ENCODE measurements at regions not wholly inside any gene's neighbourhood (a gene's known extent, or its start where the extent isn't known, plus 50 kb on each side); places are given as distances from the start of the nearest gene placed in this dataset.

DNA sequence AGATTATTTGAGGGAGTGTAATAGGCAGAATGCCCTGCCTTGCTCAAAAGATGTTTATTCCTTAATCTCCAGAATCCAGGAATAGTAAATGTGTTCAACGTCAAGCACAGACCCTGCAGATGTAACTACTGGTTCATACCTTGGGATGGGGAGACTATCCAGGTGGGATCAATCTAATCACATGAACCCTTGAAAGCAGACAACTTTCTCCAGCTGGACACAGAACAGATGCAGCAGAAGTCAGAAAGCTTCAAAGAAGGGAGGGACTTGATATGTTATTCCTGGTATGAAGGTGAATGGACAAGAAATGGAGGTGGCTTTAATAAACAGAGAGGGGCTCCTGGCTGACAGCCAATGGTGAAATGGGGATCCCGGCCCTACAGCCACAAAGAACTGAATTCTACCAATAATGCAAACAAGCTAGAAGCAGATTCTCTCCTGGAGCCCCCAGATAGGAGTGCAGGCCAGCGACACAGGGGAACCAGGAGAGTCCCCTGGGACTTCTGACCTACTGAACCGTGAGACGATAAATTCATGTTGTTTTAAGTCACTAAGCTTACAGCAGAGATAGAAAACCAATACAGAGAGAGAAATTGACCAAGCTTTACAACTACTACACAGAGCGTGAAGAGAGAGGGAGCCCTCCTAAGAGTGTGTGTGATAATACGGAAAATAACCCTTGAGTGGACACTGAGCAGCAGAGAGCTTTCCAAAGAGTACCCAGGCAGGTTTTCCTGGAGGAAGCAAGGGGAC lies 133.5 kb upstream of the TMEM132C start:
- peaks cover 5 to 9% of the 10 kb centered on the region in 2 experiments for H3K4me1 Mint-ChIP-seq
- Histone ChIP-seq H2AFZ (ENCODE audit: low read length) (no peak overlapping the region), H2BK15ac (ENCODE audit: low read depth, low read length) (no peak overlapping the region), H3K14ac (ENCODE audit: insufficient read depth, low read length) (no peak overlapping the region), H3K27ac (ENCODE audit: insufficient read length, low read depth, low read length) (no peak overlapping the region), H3K79me1 (ENCODE audit: insufficient read depth, low read depth, low read length, poor library complexity, severe bottlenecking) (no peaks in the 10 kb centered on the region), H3K23me2 (ENCODE audit: insufficient read length, low read depth, low read length, poor library complexity, severe bottlenecking) (no peaks in the 10 kb centered on the region), H3K79me2 (ENCODE audit: insufficient read depth, low read length) (no peaks in the 10 kb centered on the region), H3K27me3 (ENCODE audit: insufficient read depth, low read length) (no peaks in the 10 kb centered on the region), H3K18ac (ENCODE audit: insufficient read length, low read depth, low read length) (no peak overlapping the region), H3K56ac (ENCODE audit: insufficient read length, low read depth, low read length) (no peak overlapping the region), H3K4ac (ENCODE audit: low read depth, low read length) (no peak overlapping the region), H2BK5ac (ENCODE audit: insufficient read length, low read length) (no peak overlapping the region), H2BK20ac (ENCODE audit: low read depth, low read length, poor library complexity, severe bottlenecking) (no peak overlapping the region), H2BK12ac (ENCODE audit: insufficient read length, low read depth, low read length) (no peak overlapping the region), H4K20me1 (ENCODE audit: control insufficient read depth, insufficient read depth, insufficient read length) (no peaks in the 10 kb centered on the region), H4K91ac (ENCODE audit: insufficient read length, low read depth, low read length) (no peak overlapping the region), H3K9me3 (ENCODE audit: control insufficient read depth, low read depth, low read length) (no peaks in the 10 kb centered on the region), H2BK120ac (ENCODE audit: low read depth, low read length, poor library complexity, severe bottlenecking) (no peak overlapping the region), H3K4me1 (ENCODE audit: insufficient read depth, low read length) (no peaks in the 10 kb centered on the region), H4K8ac (replicated peaks; ENCODE audit: insufficient read length, low read depth, low read length) (no peak overlapping the region), H3K9ac (ENCODE audit: extremely low read depth, insufficient read length, low read length) (no peak overlapping the region), H3T11ph (ENCODE audit: low read length) (no peak overlapping the region), H2AK5ac (ENCODE audit: insufficient read length, low read length) (no peak overlapping the region), H4K5ac (ENCODE audit: insufficient read length, low read depth, low read length) (no peak overlapping the region), H3K23ac (ENCODE audit: insufficient read length, low read depth, low read length) (no peak overlapping the region), H3K4me2 (ENCODE audit: insufficient read depth, insufficient read length, low read length) (no peak overlapping the region)
- H3K36me3 Mint-ChIP-seq (ENCODE audit: insufficient read depth in 1 of 3, low read depth in 3 of 3) = peaks cover 0 to 8% (median 0%) of the 10 kb centered on the region in 3 experiments; a peak in 4 of 7 replicates
- H3K4me3 Mint-ChIP-seq = no peak overlapping the region
- peaks cover 2% of the 10 kb centered on the region; the same call in 1 of the 2 replicates for H3K27me3 Mint-ChIP-seq (ENCODE audit: low read depth)
- no peak overlapping the region for H3K27ac Mint-ChIP-seq
- H3K9me3 Mint-ChIP-seq = peaks cover 4 to 6% of the 10 kb centered on the region in 2 experiments; a peak in 3 of 5 replicates
- no peak for DNase-seq
- TF ChIP-seq, protein P1, sequence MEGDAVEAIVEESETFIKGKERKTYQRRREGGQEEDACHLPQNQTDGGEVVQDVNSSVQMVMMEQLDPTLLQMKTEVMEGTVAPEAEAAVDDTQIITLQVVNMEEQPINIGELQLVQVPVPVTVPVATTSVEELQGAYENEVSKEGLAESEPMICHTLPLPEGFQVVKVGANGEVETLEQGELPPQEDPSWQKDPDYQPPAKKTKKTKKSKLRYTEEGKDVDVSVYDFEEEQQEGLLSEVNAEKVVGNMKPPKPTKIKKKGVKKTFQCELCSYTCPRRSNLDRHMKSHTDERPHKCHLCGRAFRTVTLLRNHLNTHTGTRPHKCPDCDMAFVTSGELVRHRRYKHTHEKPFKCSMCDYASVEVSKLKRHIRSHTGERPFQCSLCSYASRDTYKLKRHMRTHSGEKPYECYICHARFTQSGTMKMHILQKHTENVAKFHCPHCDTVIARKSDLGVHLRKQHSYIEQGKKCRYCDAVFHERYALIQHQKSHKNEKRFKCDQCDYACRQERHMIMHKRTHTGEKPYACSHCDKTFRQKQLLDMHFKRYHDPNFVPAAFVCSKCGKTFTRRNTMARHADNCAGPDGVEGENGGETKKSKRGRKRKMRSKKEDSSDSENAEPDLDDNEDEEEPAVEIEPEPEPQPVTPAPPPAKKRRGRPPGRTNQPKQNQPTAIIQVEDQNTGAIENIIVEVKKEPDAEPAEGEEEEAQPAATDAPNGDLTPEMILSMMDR (conservative IDR thresholded peaks at IDR 0.05) = no peak
- no CpG with 5 or more reads among the region's 7 CpGs for WGBS (ENCODE audit: extremely low coverage, insufficient read length, low lambda C conversion rate)

All from H9 (cell line).